K562 (cell line): ENCODE measurements at regions not wholly inside any gene's neighbourhood (a gene's known extent, or its start where the extent isn't known, plus 50 kb on each side); places are given as distances from the start of the nearest gene placed in this dataset.

ENCODE experiments used
- CBFA2T2 ChIP-seq: fragments of 450-650 bp; conservative IDR thresholded peaks from 2 replicates; pipeline ENCODE4 v1.6.1; 2017; ENCODE audit warnings: mild to moderate bottlenecking
- FOXA3 ChIP-seq, 2 experiments: fragments of 450-650 bp in 1 of 2; sonication (generic) in 1 of 2; formaldehyde crosslinking; IDR thresholded peaks in 1 of 2; conservative IDR thresholded peaks in 1 of 2; 2 replicates each; pipeline versions ENCODE4 v1.4.0 to v1.8.0; 2020 to 2022; ENCODE audit warnings: mild to moderate bottlenecking in 2 of 2, missing genetic modification reagents in 1 of 2
- HCFC1 ChIP-seq: IDR thresholded peaks from 2 replicates; pipeline ENCODE4 v1.6.1; 2012; ENCODE audit warnings: low read depth, low read length, improper control_type of control experiment
- KAT7 ChIP-seq: sonication (generic); formaldehyde crosslinking; IDR thresholded peaks from 2 replicates; pipeline ENCODE4 v1.8.0; 2022; ENCODE audit warnings: missing genetic modification reagents, mild to moderate bottlenecking, borderline replicate concordance
- MEIS2 ChIP-seq: fragments of 450-650 bp; IDR thresholded peaks from 2 replicates; pipeline ENCODE4 v1.6.1; 2014; ENCODE audit warnings: mild to moderate bottlenecking; ENCODE audit not compliant: partially characterized antibody
- PKNOX1 ChIP-seq: fragments of 450-650 bp; IDR thresholded peaks from 2 replicates; pipeline ENCODE4 v1.6.1; 2016
- SP2 ChIP-seq: IDR thresholded peaks from 2 replicates; pipeline ENCODE4 v1.6.1; 2011; ENCODE audit warnings: mild to moderate bottlenecking, low read depth, low read length, moderate library complexity; ENCODE audit not compliant: poor library complexity, severe bottlenecking; ENCODE audit errors: extremely low read depth
- ZNF274 ChIP-seq: IDR thresholded peaks from 2 replicates; pipeline ENCODE4 v1.6.1; 2011; ENCODE audit warnings: low read depth, mild to moderate bottlenecking, low read length, moderate library complexity, borderline replicate concordance
- ZNF347 ChIP-seq: fragments of 450-650 bp; formaldehyde crosslinking; IDR thresholded peaks from 2 replicates; pipeline ENCODE4 v1.4.0; 2020; ENCODE audit warnings: low read depth, mild to moderate bottlenecking, moderate library complexity
- TF ChIP-seq, protein P1 (sequence below): IDR thresholded peaks from 2 replicates; pipeline ENCODE4 v1.6.1; 2011; ENCODE audit warnings: borderline replicate concordance, low read depth, mild to moderate bottlenecking, moderate library complexity, low read length; ENCODE audit not compliant: insufficient read depth, poor library complexity, severe bottlenecking

GRCh38 chr7:22885797-22886261, 63.2 kb upstream of the TOMM7 start (continued):
- TF ChIP-seq, protein P1, sequence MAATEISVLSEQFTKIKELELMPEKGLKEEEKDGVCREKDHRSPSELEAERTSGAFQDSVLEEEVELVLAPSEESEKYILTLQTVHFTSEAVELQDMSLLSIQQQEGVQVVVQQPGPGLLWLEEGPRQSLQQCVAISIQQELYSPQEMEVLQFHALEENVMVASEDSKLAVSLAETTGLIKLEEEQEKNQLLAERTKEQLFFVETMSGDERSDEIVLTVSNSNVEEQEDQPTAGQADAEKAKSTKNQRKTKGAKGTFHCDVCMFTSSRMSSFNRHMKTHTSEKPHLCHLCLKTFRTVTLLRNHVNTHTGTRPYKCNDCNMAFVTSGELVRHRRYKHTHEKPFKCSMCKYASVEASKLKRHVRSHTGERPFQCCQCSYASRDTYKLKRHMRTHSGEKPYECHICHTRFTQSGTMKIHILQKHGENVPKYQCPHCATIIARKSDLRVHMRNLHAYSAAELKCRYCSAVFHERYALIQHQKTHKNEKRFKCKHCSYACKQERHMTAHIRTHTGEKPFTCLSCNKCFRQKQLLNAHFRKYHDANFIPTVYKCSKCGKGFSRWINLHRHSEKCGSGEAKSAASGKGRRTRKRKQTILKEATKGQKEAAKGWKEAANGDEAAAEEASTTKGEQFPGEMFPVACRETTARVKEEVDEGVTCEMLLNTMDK: no peak
- TF ChIP-seq ZNF347 (no peak), CBFA2T2 (peak; percentile 35; the same call in 1 of the 2 replicates), ZNF274 (no peak), MEIS2 (peak; percentile 70), HCFC1 (no peak), PKNOX1 (peak; percentile 78), FOXA3 (CRISPR knock-in tag; conservative IDR thresholded peaks at IDR 0.05 in 1 of 2, IDR thresholded peaks at IDR 0.05 in 1 of 2) (0 out of 4 replicates have a peak, but pooled peaks of 1 of the 2 experiments have one; percentile 23), KAT7 (no peak), SP2 (no peak)
